ENCODE measurements at regions not wholly inside any gene's neighbourhood (a gene's known extent, or its start where the extent isn't known, plus 50 kb on each side); places are given as distances from the start of the nearest gene placed in this dataset.

DNA sequence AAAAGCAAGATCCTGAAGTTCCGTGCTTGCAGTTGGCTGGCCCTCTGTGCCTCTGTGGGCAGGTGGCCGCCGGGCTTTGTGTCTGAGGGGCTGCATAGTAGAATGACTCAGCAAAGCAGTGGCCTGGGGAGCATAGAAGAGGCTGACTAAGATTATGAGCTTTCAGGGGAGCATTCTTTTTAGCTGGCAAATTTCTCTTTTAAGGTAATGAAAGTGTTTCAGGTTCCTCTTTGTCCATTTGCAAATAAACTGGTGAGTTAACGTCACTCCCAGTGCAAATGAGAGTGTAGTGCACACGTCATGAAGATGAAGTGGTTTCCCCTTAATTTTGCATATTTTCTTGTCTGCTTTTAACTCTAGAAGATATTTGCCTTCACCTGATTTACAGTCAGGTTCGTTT lies 98.6 kb downstream of the BCL2L11 start:
- no peak for TF ChIP-seq CTCF (IDR thresholded peaks at IDR 0.05)
- Histone ChIP-seq H3K4me3 (no peak overlapping the region), H3K27ac (no peak overlapping the region)
- no peak for DNase-seq (ENCODE audit: low spot score)

DNA sequence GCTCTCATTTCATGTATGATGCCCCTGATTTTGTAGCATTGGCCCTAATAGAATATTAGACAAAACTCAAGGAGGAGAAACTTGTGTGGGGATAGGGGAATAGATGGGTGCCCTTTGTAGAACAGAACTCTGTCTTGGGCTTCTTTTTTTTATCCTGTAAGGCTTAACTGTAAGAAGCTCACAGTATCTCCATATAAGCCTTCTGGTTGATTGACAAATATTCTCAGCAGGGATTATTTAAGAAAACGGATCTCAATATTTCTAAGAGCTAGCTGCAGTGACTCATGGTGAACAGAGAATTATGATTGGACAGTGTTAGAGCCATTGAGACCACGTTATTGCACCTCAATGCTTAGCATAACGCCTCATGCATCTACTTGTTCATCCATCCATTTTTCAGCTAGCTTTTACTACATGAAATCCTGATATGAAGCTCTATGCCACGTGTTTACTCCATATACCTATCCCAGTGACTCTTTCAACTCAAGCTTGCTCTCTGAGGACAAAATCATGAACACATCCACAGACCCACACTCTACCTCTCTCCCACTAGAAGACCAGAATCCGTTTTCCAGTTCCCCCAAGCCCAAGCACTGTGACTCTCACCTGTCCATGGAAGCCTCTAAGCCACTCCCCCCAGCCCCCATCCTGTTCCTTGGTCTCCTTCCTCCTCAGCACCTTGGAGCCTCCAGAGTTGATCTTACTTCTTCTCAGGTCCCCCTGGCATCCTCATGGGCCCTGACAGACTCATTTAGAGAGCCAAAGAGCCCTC lies 99.2 kb downstream of the BCL2L11 start:
- no peak for TF ChIP-seq CTCF (IDR thresholded peaks at IDR 0.05)

DNA sequence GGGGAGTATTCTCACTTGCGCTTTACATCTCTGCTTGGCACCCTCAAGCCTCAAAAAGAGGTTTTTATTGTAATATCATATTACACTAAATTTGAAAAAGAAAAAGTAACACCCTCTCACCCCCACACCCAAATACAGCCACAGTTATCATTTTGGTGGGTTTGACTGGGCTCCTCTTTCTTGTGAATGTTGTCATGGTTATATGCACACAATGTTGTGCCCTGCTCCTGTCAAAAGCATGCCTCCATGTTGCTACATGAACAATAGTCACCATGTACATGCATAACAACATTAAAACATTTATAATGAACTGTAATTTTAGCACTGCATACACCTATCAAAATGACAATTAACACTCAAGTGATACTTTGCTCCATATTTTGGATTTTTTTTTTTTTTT lies 100.2 kb downstream of the BCL2L11 start:
- TF ChIP-seq CTCF (IDR thresholded peaks at IDR 0.05), result no peak

More for the DNA sequence above, 99.2 kb downstream of the BCL2L11 start:
- no peak for DNase-seq (ENCODE audit: low spot score)
- Histone ChIP-seq H3K4me3 (no peak overlapping the region), H3K27ac (no peak overlapping the region)

GRCh38 chr2:111221701-111222100 lies 101.0 kb downstream of the BCL2L11 start:
- Histone ChIP-seq H3K4me3 (no peak overlapping the region), H3K27ac (no peak overlapping the region)
- TF ChIP-seq CTCF (IDR thresholded peaks at IDR 0.05), result no peak
- DNase-seq (ENCODE audit: low spot score), result no peak

More for the DNA sequence above, 100.2 kb downstream of the BCL2L11 start:
- DNase-seq (ENCODE audit: low spot score), result no peak
- Histone ChIP-seq H3K4me3 (no peak overlapping the region), H3K27ac (no peak overlapping the region)

- Histone ChIP-seq H3K4me3 (no peak overlapping the region), H3K27ac (no peak overlapping the region)
- DNase-seq (ENCODE audit: low spot score), result no peak
- TF ChIP-seq CTCF (IDR thresholded peaks at IDR 0.05), result no peak
Measured at GRCh38 chr2:111222204-111222866, 101.6 kb downstream of the BCL2L11 start.

DNA sequence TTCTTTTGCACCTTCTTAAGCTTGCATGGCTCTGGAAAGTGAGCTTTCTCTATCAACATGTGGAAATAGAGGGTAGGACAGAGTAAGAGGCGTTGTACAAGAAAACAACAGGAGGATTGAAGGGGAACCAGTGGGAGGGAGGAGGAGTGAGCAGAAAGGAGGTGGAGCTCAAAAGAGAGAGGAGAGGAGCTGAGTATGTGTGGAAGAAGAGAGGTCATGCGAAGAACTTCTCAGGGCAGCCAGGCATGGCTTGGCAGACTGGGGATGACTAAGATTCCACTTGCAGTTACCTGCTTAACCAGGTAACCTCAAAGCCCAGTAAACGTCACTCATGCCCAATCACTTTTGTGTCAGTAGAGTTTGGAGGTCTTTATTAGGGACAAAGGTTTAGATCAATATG lies 105.1 kb downstream of the BCL2L11 start:
- DNase-seq (ENCODE audit: low spot score), result no peak
- Histone ChIP-seq H3K4me3 (no peak overlapping the region), H3K27ac (no peak overlapping the region)
- TF ChIP-seq CTCF (IDR thresholded peaks at IDR 0.05), result no peak

Data from coronary artery (tissue), 2 donors.